ENCODE measurements at regions not wholly inside any gene's neighbourhood (a gene's known extent, or its start where the extent isn't known, plus 50 kb on each side); places are given as distances from the start of the nearest gene placed in this dataset.
A peak's percentile ranks its signal among the peaks of the same experiment; 100 is the strongest.

DNA sequence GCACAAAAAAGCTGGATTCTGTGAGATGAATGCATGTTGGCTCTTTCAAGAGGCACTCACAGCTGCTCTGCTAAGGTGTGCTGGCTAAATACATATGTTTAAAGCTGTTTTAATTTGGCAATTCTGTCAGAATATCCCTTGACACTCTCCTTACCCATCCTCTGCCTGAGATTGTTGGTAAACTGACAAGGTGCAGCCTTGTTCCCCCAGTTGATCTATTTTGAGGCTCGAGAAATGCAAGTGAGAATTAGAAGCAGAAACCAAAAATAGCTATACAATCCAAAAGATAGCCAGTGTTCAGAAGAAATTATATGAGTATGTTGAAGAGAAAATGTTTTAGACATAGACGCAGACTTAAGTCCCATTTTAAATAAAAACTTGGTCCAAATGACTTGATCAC is 971.7 kb upstream of the GYPC start:
- ATAC-seq, result no peak
- intact Hi-C loops (cut with micrococcal nuclease; ENCODE audit: unreplicated experiment) (no loop called here), in situ Hi-C loops (cut with MboI) (no loop called here)
- H3K9me3 ChIP-seq (replicated peaks; ENCODE audit: control insufficient read depth, insufficient read depth, low read length), result no peaks in the 10 kb centered on the region
- no TSS peak for BruUV-seq (replicated peaks)
- ChIA-PET CTCF (interaction anchor here (0.6 kb wide), 1 partner anchor 987 kb away, joined by 3 read pairs; no protein-coding TSS in a partner anchor), SMC1A (ENCODE audit: uncharacterized antibody, unreplicated experiment) (interaction anchor here (0.7 to 1.1 kb wide), 2 partner anchors 9 to 99 kb away, joined by 3 read pairs; no protein-coding TSS in a partner anchor), POLR2A (no interaction called here), RAD21 (ENCODE audit: unreplicated experiment) (no interaction called here)
- 0 out of 2 replicates have a peak, but pooled peaks cover 3% of the 10 kb centered on the region for H3K4me1 ChIP-seq (ENCODE audit: control insufficient read depth, insufficient read depth, low read length)
- H3K27me3 ChIP-seq (replicated peaks in 1 of 2; ENCODE audit: control insufficient read depth in 2 of 2, insufficient read depth in 2 of 2, low read length in 1 of 2), result no peaks in the 10 kb centered on the region
- H4K20me1 ChIP-seq (ENCODE audit: control insufficient read depth, insufficient read depth), result no peaks in the 10 kb centered on the region
- no peak overlapping the region; the same call in 1 of the 2 replicates for H3K27ac ChIP-seq (ENCODE audit: control insufficient read depth, insufficient read depth)
- H3K4me3 ChIP-seq, result no peak overlapping the region
- peak overlapping the region; percentile 7; the same call in 1 of the 2 replicates for H2AFZ ChIP-seq (ENCODE audit: control insufficient read depth, low read depth, low read length)
- no peak overlapping the region for H3K9ac ChIP-seq (ENCODE audit: control insufficient read depth, insufficient read depth, low read length)
- TF ChIP-seq MEF2A (IDR thresholded peaks at IDR 0.05; ENCODE audit: insufficient read depth, low read depth, low read length) (0 out of 2 replicates have a peak, but pooled peaks have one; percentile 29), NR2C1 (IDR thresholded peaks at IDR 0.05) (no peak)
- H3K79me2 ChIP-seq (ENCODE audit: control insufficient read depth, insufficient read depth, low read length), result no peaks in the 10 kb centered on the region
- H3K36me3 ChIP-seq (ENCODE audit: control insufficient read depth in 2 of 2, insufficient read depth in 2 of 2, low read length in 1 of 2), result no peaks in the 10 kb centered on the region
- FAIRE-seq, result peak; percentile 78
- H3K4me2 ChIP-seq (ENCODE audit: control insufficient read depth, insufficient read depth), result 0 out of 2 replicates have a peak overlapping the region, but pooled peaks have one; percentile 33
- 17% methylated on average over 2 of the region's 2 CpGs for WGBS (ENCODE audit: insufficient coverage, insufficient replicate concordance, low lambda C conversion rate, missing lambda C conversion rate)
- no peak for DNase-seq (ENCODE audit: low read depth, low spot score)

DNA sequence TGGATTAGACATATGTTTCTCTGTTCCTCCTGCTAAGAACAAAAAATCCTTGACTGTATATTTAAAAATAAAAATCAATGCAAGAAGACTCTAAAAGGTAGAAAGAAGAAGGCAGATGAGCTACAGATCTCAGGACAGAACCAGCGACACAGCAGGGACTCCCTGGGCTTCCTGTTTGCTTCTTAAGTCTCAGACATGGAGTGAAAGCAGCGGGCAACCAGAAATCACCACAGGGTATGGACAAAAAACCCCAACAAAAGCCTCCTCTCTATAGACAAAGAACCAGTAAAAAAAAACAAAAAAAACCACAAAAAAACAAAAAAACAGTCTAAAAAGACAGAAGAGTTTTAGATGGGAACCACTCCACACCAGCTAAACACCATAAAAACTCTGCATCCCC is 971.0 kb upstream of the GYPC start:
- CTCF ChIA-PET, result no interaction called here
- Histone ChIP-seq H3K9me3 (replicated peaks; ENCODE audit: control insufficient read depth, insufficient read depth, low read length) (no peaks in the 10 kb centered on the region), H3K4me1 (ENCODE audit: control insufficient read depth, insufficient read depth, low read length) (0 out of 2 replicates have a peak, but pooled peaks cover 3% of the 10 kb centered on the region), H3K9ac (ENCODE audit: control insufficient read depth, insufficient read depth, low read length) (no peak overlapping the region), H3K27me3 (replicated peaks in 1 of 2; ENCODE audit: control insufficient read depth in 2 of 2, insufficient read depth in 2 of 2, low read length in 1 of 2) (no peaks in the 10 kb centered on the region), H4K20me1 (ENCODE audit: control insufficient read depth, insufficient read depth) (no peaks in the 10 kb centered on the region), H3K27ac (ENCODE audit: control insufficient read depth, insufficient read depth) (no peak overlapping the region; the same call in 1 of the 2 replicates), H3K4me2 (ENCODE audit: control insufficient read depth, insufficient read depth) (no peak overlapping the region), H3K79me2 (ENCODE audit: control insufficient read depth, insufficient read depth, low read length) (no peaks in the 10 kb centered on the region), H3K36me3 (ENCODE audit: control insufficient read depth in 2 of 2, insufficient read depth in 2 of 2, low read length in 1 of 2) (no peaks in the 10 kb centered on the region), H2AFZ (ENCODE audit: control insufficient read depth, low read depth, low read length) (peak overlapping the region; percentile 60), H3K4me3 (no peak overlapping the region)
- TF ChIP-seq, protein P1, sequence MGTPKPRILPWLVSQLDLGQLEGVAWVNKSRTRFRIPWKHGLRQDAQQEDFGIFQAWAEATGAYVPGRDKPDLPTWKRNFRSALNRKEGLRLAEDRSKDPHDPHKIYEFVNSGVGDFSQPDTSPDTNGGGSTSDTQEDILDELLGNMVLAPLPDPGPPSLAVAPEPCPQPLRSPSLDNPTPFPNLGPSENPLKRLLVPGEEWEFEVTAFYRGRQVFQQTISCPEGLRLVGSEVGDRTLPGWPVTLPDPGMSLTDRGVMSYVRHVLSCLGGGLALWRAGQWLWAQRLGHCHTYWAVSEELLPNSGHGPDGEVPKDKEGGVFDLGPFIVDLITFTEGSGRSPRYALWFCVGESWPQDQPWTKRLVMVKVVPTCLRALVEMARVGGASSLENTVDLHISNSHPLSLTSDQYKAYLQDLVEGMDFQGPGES (IDR thresholded peaks at IDR 0.05), result no peak
- TF ChIP-seq TAF1 (IDR thresholded peaks at IDR 0.05; ENCODE audit: borderline replicate concordance, low read depth, low read length) (no peak), RCOR1 (conservative IDR thresholded peaks at IDR 0.05; ENCODE audit: low read depth, low read length) (no peak), GATAD2B (conservative IDR thresholded peaks at IDR 0.05; ENCODE audit: low read depth) (no peak), JUNB (IDR thresholded peaks at IDR 0.05) (no peak)
- WGBS (ENCODE audit: insufficient coverage, insufficient replicate concordance, low lambda C conversion rate, missing lambda C conversion rate), result 0% methylated on average over 2 of the region's 2 CpGs
- FAIRE-seq, result no peak
- in situ Hi-C loops (cut with MboI), result no loop called here
- POLR2A ChIA-PET, result no interaction called here
- no TSS peak for BruUV-seq (replicated peaks)
- SMC1A ChIA-PET (ENCODE audit: uncharacterized antibody, unreplicated experiment), result interaction anchor here (1.1 kb wide), 1 partner anchor 99 kb away, joined by 3 read pairs; no protein-coding TSS in a partner anchor
- intact Hi-C loops (cut with micrococcal nuclease; ENCODE audit: unreplicated experiment), result loop anchor here (1.0 kb wide), 1 partner anchor 9 kb away; no protein-coding TSS in a partner anchor
- DNase-seq (ENCODE audit: low read depth, low spot score), result no peak
- RAD21 ChIA-PET (ENCODE audit: unreplicated experiment), result no interaction called here
- ATAC-seq, result no peak

Data from GM12878 (cell line).